GM18517 (cell line): ENCODE measurements at regions not wholly inside any gene's neighbourhood (a gene's known extent, or its start where the extent isn't known, plus 50 kb on each side); places are given as distances from the start of the nearest gene placed in this dataset.

ENCODE experiments used
- ATAC-seq: cut with Tn5 transposase; IDR thresholded peaks from one replicate; pipeline ENCODE4 v1.9.1; 2021; ENCODE audit warnings: mild to moderate bottlenecking, moderate library complexity; ENCODE audit not compliant: unreplicated experiment

- no peak for ATAC-seq
Measured at GRCh38 chr12:107610021-107610859, 75.4 kb upstream of the PWP1 start.

GRCh38 chr12:107612508-107612907 is 73.1 kb upstream of the PWP1 start:
- no peak for ATAC-seq

GRCh38 chr12:107616941-107617340 is 68.7 kb upstream of the PWP1 start:
- no peak for ATAC-seq

- ATAC-seq: no peak
Measured at GRCh38 chr12:107618106-107618505, 67.5 kb upstream of the PWP1 start.

DNA sequence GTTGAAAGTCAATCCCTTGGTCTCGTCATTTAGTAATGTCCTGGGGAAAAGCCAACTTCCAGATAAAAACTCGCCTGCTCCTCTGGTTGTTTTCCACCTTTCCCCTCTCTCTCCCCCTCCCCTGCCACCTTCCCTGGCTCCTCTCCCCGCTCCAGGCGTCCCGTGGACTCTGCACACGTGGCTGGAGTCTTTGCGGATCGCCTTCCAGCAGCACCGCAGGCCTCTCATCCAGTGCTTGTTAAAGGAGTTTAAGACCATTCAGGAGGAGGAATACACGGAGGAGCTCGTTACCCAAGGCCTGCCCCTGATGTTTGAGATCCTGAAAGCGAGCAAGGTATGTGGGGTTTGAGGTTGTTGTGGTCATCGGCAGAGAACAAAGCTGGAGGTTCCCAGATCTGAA is 65.8 kb upstream of the PWP1 start:
- no peak for ATAC-seq

GRCh38 chr12:107622001-107622400 is 63.6 kb upstream of the PWP1 start:
- no peak for ATAC-seq

- no peak for ATAC-seq
Measured at GRCh38 chr12:107624493-107624892, 61.1 kb upstream of the PWP1 start.

DNA sequence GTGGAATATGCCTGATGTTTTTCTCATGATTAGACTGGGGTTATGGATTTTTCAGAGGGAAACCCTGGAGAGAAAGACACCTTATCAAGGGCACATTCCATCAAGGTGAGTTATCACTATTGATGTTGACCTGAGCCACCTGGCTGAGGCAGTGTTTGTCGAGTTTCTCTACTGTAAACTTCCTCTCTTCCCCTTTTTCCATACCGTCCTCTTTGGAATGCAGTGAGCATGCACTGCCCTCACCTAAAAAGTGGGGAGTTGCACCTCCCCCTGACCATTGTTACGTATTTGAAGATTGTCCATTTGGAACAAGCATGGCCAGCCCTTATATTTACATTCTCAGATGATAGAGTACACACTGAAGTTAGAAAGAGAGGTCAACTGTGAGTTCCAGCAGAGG is 53.9 kb upstream of the PWP1 start:
- ATAC-seq: no peak

DNA sequence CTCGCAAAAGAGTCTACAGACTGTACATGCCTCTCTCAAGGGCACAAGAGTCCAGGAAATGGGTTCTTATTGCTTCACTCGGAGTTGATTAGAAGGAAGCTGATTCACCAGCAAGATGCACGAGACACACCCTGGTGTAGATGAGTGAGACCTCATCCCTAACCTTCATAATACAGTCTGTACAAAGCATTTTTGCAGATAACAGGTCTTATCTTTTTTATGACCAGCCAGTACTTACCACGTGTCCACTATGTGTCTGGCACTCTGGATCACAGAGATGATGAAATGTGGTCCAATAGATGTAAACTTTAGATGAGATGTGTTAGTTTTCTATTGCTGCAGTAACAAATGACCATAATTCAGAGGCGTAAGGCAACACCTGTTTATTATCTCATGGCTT is 53.4 kb upstream of the PWP1 start:
- ATAC-seq: no peak

DNA sequence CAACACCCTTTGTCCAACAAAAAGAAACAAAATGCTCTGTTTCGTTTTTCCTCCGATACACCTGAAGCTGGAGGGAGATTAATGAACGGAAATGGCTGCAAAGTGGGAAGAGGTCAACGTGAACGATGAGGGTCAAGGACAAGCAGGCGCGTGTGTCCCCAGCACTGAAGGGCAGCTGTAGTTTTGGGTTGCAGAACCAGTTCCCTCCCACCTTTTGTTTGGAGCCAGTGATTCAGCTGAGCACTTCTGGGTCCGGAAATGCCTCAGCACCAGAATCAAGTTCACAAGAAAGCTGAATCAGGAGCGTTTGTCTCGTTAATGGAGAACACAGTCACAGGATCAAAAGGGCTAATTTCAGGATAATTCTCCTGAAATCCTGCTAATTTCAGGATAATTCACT is 51.1 kb upstream of the PWP1 start:
- ATAC-seq: no peak

GRCh38 chr12:107635139-107635538 is 50.5 kb upstream of the PWP1 start:
- no peak for ATAC-seq
